HEK293T (cell line): ENCODE measurements at regions not wholly inside any gene's neighbourhood (a gene's known extent, or its start where the extent isn't known, plus 50 kb on each side); places are given as distances from the start of the nearest gene placed in this dataset.
"Not testable (repeated sequence)": the region's sequence is repeated elsewhere in the genome, so short reads cannot be mapped to it uniquely, and the experiment has no call there.

Source experiments
- ELF4 ChIP-seq: fragments of 450-650 bp; IDR thresholded peaks from 2 replicates; pipeline ENCODE4 v1.6.1; 2017; ENCODE audit warnings: antibody characterized with exemption
- FOXK2 ChIP-seq: fragments of 450-650 bp; IDR thresholded peaks from 2 replicates; pipeline ENCODE4 v1.6.1; 2016; ENCODE audit warnings: mild to moderate bottlenecking
- FOXM1 ChIP-seq: fragments of 450-650 bp; IDR thresholded peaks from 2 replicates; pipeline ENCODE4 v1.6.1; 2017; ENCODE audit warnings: mild to moderate bottlenecking, borderline replicate concordance
- L3MBTL2 ChIP-seq: fragments of 450-650 bp; conservative IDR thresholded peaks from 2 replicates; pipeline ENCODE4 v1.6.1; 2016; ENCODE audit warnings: mild to moderate bottlenecking
- PKNOX1 ChIP-seq: fragments of 450-650 bp; IDR thresholded peaks from 2 replicates; pipeline ENCODE4 v1.6.1; 2016
- SP1 ChIP-seq: fragments of 450-650 bp; IDR thresholded peaks from 2 replicates; pipeline ENCODE4 v1.6.1; 2017
- SUZ12 ChIP-seq: fragments of 450-650 bp; IDR thresholded peaks from 2 replicates; pipeline ENCODE4 v1.6.1; 2016; ENCODE audit warnings: mild to moderate bottlenecking

DNA sequence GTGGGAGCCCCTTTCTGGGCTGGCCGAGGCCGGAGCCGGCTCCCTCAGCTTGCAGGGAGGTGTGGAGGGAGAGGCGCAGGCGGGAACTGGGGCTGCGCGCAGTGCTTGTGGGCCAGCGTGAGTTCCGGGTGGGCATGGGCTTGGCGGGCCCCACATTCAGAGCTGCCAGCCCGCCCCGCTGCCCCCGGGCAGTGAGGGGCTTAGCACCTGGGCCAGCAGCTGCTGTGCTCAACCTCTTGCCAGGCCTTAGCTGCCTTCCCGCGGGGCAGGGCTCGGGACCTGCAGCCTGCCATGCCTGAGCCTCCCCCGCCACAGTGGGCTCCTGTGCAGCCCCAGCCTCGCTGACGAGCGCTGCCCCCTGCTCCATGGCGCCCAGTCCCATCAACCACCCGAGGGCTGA, 136.9 kb upstream of the JADE1 start:
- TF ChIP-seq FOXK2, L3MBTL2, SP1, FOXM1, SUZ12, PKNOX1, ELF4: not testable (repeated sequence)
